Gastroesophageal sphincter (tissue), 3 donors: ENCODE measurements at regions not wholly inside any gene's neighbourhood (a gene's known extent, or its start where the extent isn't known, plus 50 kb on each side); places are given as distances from the start of the nearest gene placed in this dataset.

ENCODE experiments used
- CTCF ChIP-seq, 4 experiments: fragments of 200-600 bp in 2 of 4; fragments of 450-650 bp in 2 of 4; sonication (generic) in 1 of 4; IDR thresholded peaks; one replicate each; pipeline ENCODE4 v1.5.1; 2017 to 2019; ENCODE audit warnings: antibody characterized with exemption in 4 of 4, mild to moderate bottlenecking in 2 of 4, moderate library complexity in 2 of 4
- POLR2A ChIP-seq, 2 donors: fragments of 450-650 bp; IDR thresholded peaks; one replicate each; pipeline ENCODE4 v1.6.1; 2017; ENCODE audit warnings: antibody characterized with exemption in 2 of 2, mild to moderate bottlenecking in 2 of 2, moderate library complexity in 1 of 2
- POLR2AphosphoS5 ChIP-seq: sonication (generic); formaldehyde crosslinking; IDR thresholded peaks from one replicate; pipeline ENCODE4 v1.6.1; 2017; ENCODE audit warnings: antibody characterized with exemption

- TF ChIP-seq CTCF (IDR thresholded peaks at IDR 0.05), result no peak
- TF ChIP-seq POLR2AphosphoS5, result no peak
- TF ChIP-seq POLR2A (IDR thresholded peaks at IDR 0.05), result no peak
Observed at GRCh38 chr5:110341836-110342235, 384.6 kb downstream of the TMEM232 start.
